B cell (primary cell): ENCODE measurements at regions not wholly inside any gene's neighbourhood (a gene's known extent, or its start where the extent isn't known, plus 50 kb on each side); places are given as distances from the start of the nearest gene placed in this dataset.

ENCODE experiments used
- EZH2 ChIP-seq: IDR thresholded peaks from 2 replicates; pipeline ENCODE4 v1.6.1; 2012; ENCODE audit warnings: borderline replicate concordance, low read depth, mild to moderate bottlenecking, moderate library complexity, low read length; ENCODE audit not compliant: insufficient read depth, poor library complexity, severe bottlenecking
- TF ChIP-seq, protein P1 (sequence below): fragments of 200-600 bp; IDR thresholded peaks from one replicate; pipeline ENCODE4 v1.8.0; 2022; ENCODE audit warnings: antibody characterized with exemption, mild to moderate bottlenecking

DNA sequence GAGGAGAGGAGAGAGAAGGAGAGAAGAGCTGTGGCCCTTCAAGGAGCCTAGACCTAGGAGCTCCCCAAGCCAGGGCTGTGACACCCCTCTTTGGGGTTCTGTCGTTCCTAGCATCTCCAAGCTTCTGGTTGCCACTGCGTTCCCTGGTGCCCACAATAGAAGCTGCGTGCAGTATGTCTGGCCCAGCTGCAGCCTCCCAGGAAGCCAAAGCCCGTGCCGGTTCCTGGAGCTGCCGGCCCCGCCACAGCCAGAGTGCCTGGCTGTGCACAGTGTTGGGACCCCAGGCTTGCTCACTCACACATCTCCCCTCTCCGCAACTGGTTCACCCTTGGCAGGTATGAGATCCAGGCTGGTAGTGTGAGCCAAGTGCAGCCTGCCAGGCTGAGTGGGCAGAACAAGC is 367.7 kb upstream of the MC4R start:
- TF ChIP-seq, protein P1, sequence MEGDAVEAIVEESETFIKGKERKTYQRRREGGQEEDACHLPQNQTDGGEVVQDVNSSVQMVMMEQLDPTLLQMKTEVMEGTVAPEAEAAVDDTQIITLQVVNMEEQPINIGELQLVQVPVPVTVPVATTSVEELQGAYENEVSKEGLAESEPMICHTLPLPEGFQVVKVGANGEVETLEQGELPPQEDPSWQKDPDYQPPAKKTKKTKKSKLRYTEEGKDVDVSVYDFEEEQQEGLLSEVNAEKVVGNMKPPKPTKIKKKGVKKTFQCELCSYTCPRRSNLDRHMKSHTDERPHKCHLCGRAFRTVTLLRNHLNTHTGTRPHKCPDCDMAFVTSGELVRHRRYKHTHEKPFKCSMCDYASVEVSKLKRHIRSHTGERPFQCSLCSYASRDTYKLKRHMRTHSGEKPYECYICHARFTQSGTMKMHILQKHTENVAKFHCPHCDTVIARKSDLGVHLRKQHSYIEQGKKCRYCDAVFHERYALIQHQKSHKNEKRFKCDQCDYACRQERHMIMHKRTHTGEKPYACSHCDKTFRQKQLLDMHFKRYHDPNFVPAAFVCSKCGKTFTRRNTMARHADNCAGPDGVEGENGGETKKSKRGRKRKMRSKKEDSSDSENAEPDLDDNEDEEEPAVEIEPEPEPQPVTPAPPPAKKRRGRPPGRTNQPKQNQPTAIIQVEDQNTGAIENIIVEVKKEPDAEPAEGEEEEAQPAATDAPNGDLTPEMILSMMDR: no peak
- TF ChIP-seq EZH2: no peak
